ENCODE measurements at regions not wholly inside any gene's neighbourhood (a gene's known extent, or its start where the extent isn't known, plus 50 kb on each side); places are given as distances from the start of the nearest gene placed in this dataset.
"Not testable (repeated sequence)": the region's sequence is repeated elsewhere in the genome, so short reads cannot be mapped to it uniquely, and the experiment has no call there.

GRCh38 chr2:34831096-34831495, 1232.0 kb upstream of the FAM98A start:
- no peak for DNase-seq (ENCODE audit: low read depth in 2 of 2)

- DNase-seq (ENCODE audit: low read depth in 2 of 2): no peak
Observed at GRCh38 chr2:34828481-34828880, 1229.4 kb upstream of the FAM98A start.

DNA sequence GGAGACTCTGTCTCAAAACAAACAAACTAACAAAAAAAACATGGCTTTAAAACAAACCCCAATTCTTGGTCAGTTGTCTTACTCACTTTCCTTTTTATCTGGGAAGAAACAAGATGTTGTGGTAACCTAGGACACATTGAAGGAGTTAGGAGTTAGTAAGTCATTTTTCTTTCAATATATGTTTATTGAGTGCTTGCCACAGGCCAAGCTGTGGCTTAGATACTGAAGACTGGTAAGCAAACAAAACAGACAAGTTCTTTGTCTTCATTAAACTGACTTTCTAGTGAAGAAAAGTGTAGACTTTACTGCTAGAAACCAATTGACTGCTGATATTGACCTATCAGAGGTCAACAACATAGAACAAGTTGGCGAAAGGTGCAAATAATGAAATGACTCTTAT, 1228.3 kb upstream of the FAM98A start:
- no peak for DNase-seq (ENCODE audit: low read depth in 2 of 2)

GRCh38 chr2:34825686-34826085, 1226.6 kb upstream of the FAM98A start:
- no peak for DNase-seq (ENCODE audit: low read depth in 2 of 2)

- no peak for DNase-seq (ENCODE audit: low read depth in 2 of 2)
Observed at GRCh38 chr2:34822616-34823015, 1223.5 kb upstream of the FAM98A start.

DNA sequence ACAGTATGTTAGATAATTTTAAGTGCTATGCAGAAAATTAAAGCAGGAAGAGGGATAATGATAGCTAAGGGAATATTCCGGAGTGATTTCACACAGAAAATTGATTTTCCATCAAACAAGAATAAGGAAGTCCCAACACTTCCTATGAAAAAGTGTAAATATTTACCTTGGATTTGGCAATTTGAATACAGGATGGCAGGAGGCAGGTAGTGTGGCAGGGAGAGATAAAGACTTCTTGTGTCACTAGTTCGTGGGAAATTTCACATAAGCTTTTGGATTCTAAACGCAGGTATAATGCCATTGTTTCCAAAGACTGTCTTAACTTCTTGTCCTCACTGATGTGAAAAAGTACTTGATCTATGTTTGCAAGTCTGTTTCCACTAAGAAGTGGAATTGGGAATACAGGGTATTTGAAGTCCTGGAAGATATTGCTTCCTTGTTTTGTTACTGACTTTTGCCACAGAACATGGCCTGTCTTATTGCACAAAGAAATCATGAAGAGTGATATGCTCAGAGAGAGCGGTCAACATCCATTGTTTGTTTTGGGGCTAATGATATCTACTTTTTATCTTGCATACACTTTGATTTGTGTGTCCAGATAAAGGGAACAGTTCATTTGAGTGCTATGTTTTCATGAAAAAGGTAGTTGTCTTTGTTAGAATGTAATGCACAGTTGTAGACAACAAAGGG, 1216.1 kb upstream of the FAM98A start:
- no peak for DNase-seq (ENCODE audit: low read depth in 2 of 2)

GRCh38 chr2:34810456-34810855, 1211.4 kb upstream of the FAM98A start:
- no peak for DNase-seq (ENCODE audit: low read depth in 2 of 2)

GRCh38 chr2:34808426-34808825, 1209.3 kb upstream of the FAM98A start:
- DNase-seq (ENCODE audit: low read depth in 2 of 2): no peak

- DNase-seq (ENCODE audit: low read depth in 2 of 2): no peak
Observed at GRCh38 chr2:34806891-34807290, 1207.8 kb upstream of the FAM98A start.

DNA sequence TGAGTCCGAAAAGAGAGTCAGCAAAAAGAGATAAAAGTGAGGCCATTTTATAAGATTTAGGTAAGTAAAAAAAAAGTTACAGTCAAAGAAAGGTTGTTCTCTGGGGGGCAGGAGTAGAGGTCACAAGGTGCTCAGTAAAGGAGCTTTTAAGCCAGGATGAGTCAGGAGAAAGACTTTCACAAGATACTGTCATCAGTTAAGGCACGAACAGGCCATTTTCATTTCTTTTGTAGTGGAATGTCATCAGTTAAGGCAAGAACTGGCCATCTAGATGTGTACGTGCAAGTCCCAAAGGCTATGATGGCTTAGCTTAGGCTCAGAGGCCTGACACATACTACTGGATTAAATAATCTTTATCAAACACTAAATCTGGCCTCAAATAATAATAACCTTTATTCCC, 1207.3 kb upstream of the FAM98A start:
- DNase-seq (ENCODE audit: low read depth in 2 of 2): no peak

GRCh38 chr2:34799556-34799955, 1200.5 kb upstream of the FAM98A start:
- no peak for DNase-seq (ENCODE audit: low read depth in 2 of 2)

GRCh38 chr2:34795586-34795985, 1196.5 kb upstream of the FAM98A start:
- not testable (repeated sequence) for DNase-seq (ENCODE audit: low read depth in 2 of 2)

DNA sequence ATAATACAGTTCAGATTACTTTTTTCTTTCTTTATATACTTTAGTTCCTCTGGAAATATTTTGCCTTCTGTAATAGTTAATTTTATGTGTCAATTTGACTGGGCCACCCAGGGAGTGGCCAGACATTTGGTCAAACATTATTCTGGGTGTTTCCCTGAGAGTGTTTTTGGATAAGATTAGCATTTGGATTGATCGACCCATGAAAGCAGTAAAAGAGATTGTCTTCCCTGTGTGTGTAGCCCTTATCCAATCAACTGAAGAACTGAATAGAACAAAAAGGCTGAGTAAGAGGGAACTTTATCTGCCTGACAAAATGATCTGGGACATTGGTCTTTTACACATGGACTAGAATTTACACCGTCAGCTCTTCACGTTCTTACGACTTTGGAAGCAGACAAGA, 1190.1 kb upstream of the FAM98A start:
- no peak for DNase-seq (ENCODE audit: low read depth in 2 of 2)

DNA sequence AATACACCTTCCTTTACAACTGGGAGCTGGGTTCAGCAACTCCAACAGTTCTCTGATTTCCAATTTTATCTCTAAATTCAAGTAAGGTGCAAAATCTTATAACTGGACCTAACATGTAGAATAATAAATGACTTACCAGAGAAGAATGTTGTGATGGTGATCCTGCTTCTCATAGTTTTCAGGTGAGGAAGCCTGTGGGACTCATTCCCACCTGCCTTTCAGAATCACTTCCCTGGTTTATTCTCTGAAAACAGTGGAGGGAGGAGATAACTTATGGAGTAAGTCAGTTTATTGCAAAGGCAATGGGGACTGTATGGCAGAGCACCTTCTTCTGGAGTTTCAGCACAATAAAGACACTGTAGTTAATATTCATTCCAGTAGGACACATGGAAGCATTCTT, 1188.2 kb upstream of the FAM98A start:
- DNase-seq (ENCODE audit: low read depth in 2 of 2): no peak

- no peak for DNase-seq (ENCODE audit: low read depth in 2 of 2)
Observed at GRCh38 chr2:34785206-34785785, 1186.2 kb upstream of the FAM98A start.

DNA sequence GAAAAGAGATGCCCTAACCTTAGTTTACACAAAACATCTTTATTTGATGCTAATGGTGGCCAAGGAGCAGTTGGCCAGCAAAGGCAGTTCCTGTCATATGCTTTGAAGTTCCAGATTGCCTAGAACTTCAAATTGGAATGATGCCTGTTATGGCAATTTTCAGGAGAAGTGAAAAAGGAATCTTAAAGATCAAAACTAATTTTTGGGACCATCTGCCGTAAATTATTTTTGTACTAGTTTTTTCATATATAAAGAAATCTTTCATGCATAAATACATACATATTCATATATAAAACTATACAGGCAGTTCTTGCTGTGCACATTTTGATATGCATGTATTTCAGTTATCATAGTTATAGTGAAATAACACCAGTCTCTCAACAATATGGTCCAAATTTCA, 1185.6 kb upstream of the FAM98A start:
- DNase-seq (ENCODE audit: low read depth in 2 of 2): no peak

DNA sequence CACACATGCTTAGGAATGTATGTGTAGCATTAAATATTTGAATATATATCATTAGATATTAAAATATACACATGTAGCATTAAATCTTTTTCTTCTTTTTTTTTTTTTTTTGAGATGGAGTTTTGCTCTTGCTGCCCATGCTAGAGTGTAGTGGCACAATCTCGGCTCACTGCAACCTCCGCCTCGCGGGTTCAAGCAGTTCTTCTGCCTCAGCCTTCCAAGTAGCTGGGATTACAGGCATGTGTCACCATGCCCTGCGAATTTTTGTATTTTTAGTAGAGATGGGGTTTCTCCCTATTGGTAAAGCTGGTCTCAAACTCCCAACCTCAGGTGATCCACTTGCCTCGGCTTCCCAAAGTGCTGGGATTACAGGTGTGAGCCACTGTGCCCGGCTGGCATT, 1151.6 kb upstream of the FAM98A start:
- DNase-seq (ENCODE audit: low read depth in 2 of 2): not testable (repeated sequence)

GRCh38 chr2:34747643-34748042, 1148.5 kb upstream of the FAM98A start:
- no peak for DNase-seq (ENCODE audit: low read depth in 2 of 2)

DNA sequence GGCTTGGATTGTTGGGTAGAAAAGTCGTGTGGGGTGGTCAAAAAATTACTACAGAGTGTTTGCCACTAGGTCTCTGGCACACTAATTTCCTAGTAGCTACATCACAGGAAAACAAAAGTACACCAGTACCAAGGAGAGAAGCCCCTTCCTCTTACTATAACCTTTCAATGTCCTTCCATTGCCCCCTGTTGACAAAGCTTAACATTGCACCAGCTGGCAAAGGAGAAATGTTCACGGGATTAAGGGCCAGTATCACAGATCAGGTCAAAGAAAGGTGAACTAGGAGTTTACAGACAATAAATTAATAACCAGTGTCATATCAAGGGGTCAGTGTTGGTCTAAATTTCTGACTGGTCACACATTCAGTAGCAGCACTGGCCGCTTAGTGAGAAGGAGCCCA, 1139.6 kb upstream of the FAM98A start:
- DNase-seq (ENCODE audit: low read depth in 2 of 2): no peak

- no peak for DNase-seq (ENCODE audit: low read depth in 2 of 2)
Observed at GRCh38 chr2:34737146-34737545, 1138.0 kb upstream of the FAM98A start.

- DNase-seq (ENCODE audit: low read depth in 2 of 2): no peak
Observed at GRCh38 chr2:34736482-34736881, 1137.4 kb upstream of the FAM98A start.

- no peak for DNase-seq (ENCODE audit: low read depth in 2 of 2)
Observed at GRCh38 chr2:34734662-34735061, 1135.6 kb upstream of the FAM98A start.

GRCh38 chr2:34734042-34734441, 1134.9 kb upstream of the FAM98A start:
- DNase-seq (ENCODE audit: low read depth in 2 of 2): no peak

- no peak for DNase-seq (ENCODE audit: low read depth in 2 of 2)
Observed at GRCh38 chr2:34731292-34731691, 1132.2 kb upstream of the FAM98A start.
